GM19463 (cell line): ENCODE measurements at regions not wholly inside any gene's neighbourhood (a gene's known extent, or its start where the extent isn't known, plus 50 kb on each side); places are given as distances from the start of the nearest gene placed in this dataset.

Experiments
- ATAC-seq: cut with Tn5 transposase; IDR thresholded peaks from one replicate; pipeline ENCODE4 v1.9.1; 2021; ENCODE audit warnings: mild to moderate bottlenecking, moderate library complexity; ENCODE audit not compliant: unreplicated experiment

- no peak for ATAC-seq
These were observed 79.0 kb upstream of the CPNE8 start for GRCh38 chr12:38984388-38984787.

- no peak for ATAC-seq
These were observed 77.8 kb upstream of the CPNE8 start for GRCh38 chr12:38983117-38983571.

GRCh38 chr12:38977132-38977531 is 71.7 kb upstream of the CPNE8 start:
- ATAC-seq = no peak

- ATAC-seq = no peak
These were observed 64.3 kb upstream of the CPNE8 start for GRCh38 chr12:38969706-38970105.

GRCh38 chr12:38961683-38962082 is 56.3 kb upstream of the CPNE8 start:
- ATAC-seq = no peak

GRCh38 chr12:38961012-38961411 is 55.6 kb upstream of the CPNE8 start:
- ATAC-seq = no peak

- ATAC-seq = no peak
These were observed 50.9 kb upstream of the CPNE8 start for GRCh38 chr12:38956337-38956736.
